HL-60 (cell line): ENCODE measurements at regions not wholly inside any gene's neighbourhood (a gene's known extent, or its start where the extent isn't known, plus 50 kb on each side); places are given as distances from the start of the nearest gene placed in this dataset.

ENCODE experiments used
- DNase-seq, 2 experiments: peaks; one replicate each; pipeline ENCODE4 v3.0.0-alpha.2; 2010 to 2020; ENCODE audit warnings: low read depth in 1 of 2, low spot score in 1 of 2
- H3K27ac ChIP-seq: fragments of 250-450 bp; sonication (Bioruptor Pico); replicated peaks from 2 replicates; pipeline ENCODE4 v1.5.1; 2020; ENCODE audit warnings: mild to moderate bottlenecking, moderate library complexity
- H3K27me3 ChIP-seq: fragments of 250-450 bp; sonication (Bioruptor Pico); 2 replicates; pipeline ENCODE4 v1.5.1; 2021; ENCODE audit warnings: mild to moderate bottlenecking, moderate library complexity; ENCODE audit not compliant: insufficient read depth, poor library complexity, severe bottlenecking
- H3K4me3 ChIP-seq: replicated peaks from 2 replicates; pipeline ENCODE4 v1.5.1; 2011; ENCODE audit warnings: mild to moderate bottlenecking, control low read depth, low read length; ENCODE audit not compliant: insufficient read depth
- CTCF ChIP-seq: IDR thresholded peaks from one replicate; pipeline ENCODE4 v1.5.1; 2011; ENCODE audit warnings: low read length, control low read depth, inconsistent platforms; ENCODE audit not compliant: insufficient read depth
- GABPA ChIP-seq: IDR thresholded peaks from 2 replicates; pipeline ENCODE4 v1.6.1; 2012; ENCODE audit warnings: low read depth
- POLR2AphosphoS5 ChIP-seq: IDR thresholded peaks from 2 replicates; pipeline ENCODE4 v1.6.1; 2012; ENCODE audit warnings: low read depth
- REST ChIP-seq: IDR thresholded peaks from 2 replicates; pipeline ENCODE4 v1.6.1; 2012; ENCODE audit warnings: low read depth; ENCODE audit not compliant: insufficient replicate concordance
- SPI1 ChIP-seq: IDR thresholded peaks from 2 replicates; pipeline ENCODE4 v1.6.1; 2012; ENCODE audit warnings: low read depth, mild to moderate bottlenecking, borderline replicate concordance

- Histone ChIP-seq H3K27ac (no peak overlapping the region), H3K27me3 (no peaks in the 10 kb centered on the region), H3K4me3 (no peak overlapping the region)
- no peak for DNase-seq
- no peak for TF ChIP-seq POLR2AphosphoS5
- TF ChIP-seq GABPA: no peak
- TF ChIP-seq REST: no peak
- TF ChIP-seq SPI1: no peak
- TF ChIP-seq CTCF: no peak
Measured at GRCh38 chr6:140182821-140183220, 808.4 kb upstream of the CITED2 start.

GRCh38 chr6:140181876-140182275 lies 807.4 kb upstream of the CITED2 start:
- no peak for DNase-seq
- TF ChIP-seq GABPA: no peak
- TF ChIP-seq REST: no peak
- no peak for TF ChIP-seq SPI1
- no peak for TF ChIP-seq POLR2AphosphoS5
- no peak for TF ChIP-seq CTCF
- H3K27ac ChIP-seq: no peak overlapping the region
- H3K27me3 ChIP-seq: no peaks in the 10 kb centered on the region
- H3K4me3 ChIP-seq: no peak overlapping the region

- no peak for TF ChIP-seq CTCF
Measured at GRCh38 chr6:140180306-140180705, 805.9 kb upstream of the CITED2 start.

GRCh38 chr6:140178935-140179334 lies 804.5 kb upstream of the CITED2 start:
- Histone ChIP-seq H3K27me3 (no peaks in the 10 kb centered on the region), H3K4me3 (no peak overlapping the region), H3K27ac (no peak overlapping the region)
- no peak for DNase-seq
- TF ChIP-seq CTCF: no peak
- no peak for TF ChIP-seq POLR2AphosphoS5
- no peak for TF ChIP-seq REST
- TF ChIP-seq GABPA: no peak
- no peak for TF ChIP-seq SPI1

More at GRCh38 chr6:140180306-140180705, 805.9 kb upstream of the CITED2 start:
- no peaks in the 10 kb centered on the region for H3K27me3 ChIP-seq
- no peak overlapping the region for H3K27ac ChIP-seq
- no peak for DNase-seq
- no peak overlapping the region for H3K4me3 ChIP-seq
